NT2/D1 (cell line): ENCODE measurements at regions not wholly inside any gene's neighbourhood (a gene's known extent, or its start where the extent isn't known, plus 50 kb on each side); places are given as distances from the start of the nearest gene placed in this dataset.

Experiments
- YY1 ChIP-seq: IDR thresholded peaks from 2 replicates; pipeline ENCODE4 v1.6.1; 2011; ENCODE audit not compliant: insufficient read length, insufficient read depth
- ZNF274 ChIP-seq: IDR thresholded peaks from 2 replicates; pipeline ENCODE4 v1.6.1; 2011; ENCODE audit warnings: mild to moderate bottlenecking, low read depth, low read length

GRCh38 chr15:53378096-53378800 is 381.2 kb downstream of the WDR72 start:
- TF ChIP-seq YY1 (no peak), ZNF274 (no peak)
